ENCODE measurements at regions not wholly inside any gene's neighbourhood (a gene's known extent, or its start where the extent isn't known, plus 50 kb on each side); places are given as distances from the start of the nearest gene placed in this dataset.
A peak's percentile ranks its signal among the peaks of the same experiment; 100 is the strongest.

GRCh38 chr12:69064734-69065443 lies 131.9 kb upstream of the CPM start:
- ATAC-seq, result no peak
- no peaks in the 10 kb centered on the region for H3K27me3 ChIP-seq
- peaks cover 0 to 27% (median 0%) of the 10 kb centered on the region in 9 donors for H3K4me1 ChIP-seq
- intact Hi-C loops (cut with DNase I), result loop anchor here in 2 of 10 donors (5.0 to 10.0 kb wide), 2 partner anchors 198 to 200 kb away; no protein-coding TSS in a partner anchor
- H3K9me3 ChIP-seq, result no peaks in the 10 kb centered on the region
- no peaks in the 10 kb centered on the region for H3K36me3 ChIP-seq
- no peak overlapping the region for H3K4me3 ChIP-seq
- no peak for DNase-seq
- no peak overlapping the region for H3K27ac ChIP-seq
- 91 to 96% methylated on average over 4 of the region's 4 CpGs for WGBS, 2 donors
- TF ChIP-seq CTCF (IDR thresholded peaks at IDR 0.05), result no peak

- no peak for DNase-seq
- no peak for TF ChIP-seq CTCF (IDR thresholded peaks at IDR 0.05)
- Histone ChIP-seq H3K27me3 (no peaks in the 10 kb centered on the region), H3K9me3 (no peaks in the 10 kb centered on the region), H3K4me3 (no peak overlapping the region), H3K36me3 (no peaks in the 10 kb centered on the region), H3K27ac (no peak overlapping the region), H3K4me1 (peaks cover 0 to 25% (median 0%) of the 10 kb centered on the region in 9 donors)
- intact Hi-C loops (cut with DNase I), result loop anchor here in 2 of 10 donors (5.0 to 10.0 kb wide), 2 partner anchors 198 to 201 kb away; no protein-coding TSS in a partner anchor
- 86 to 88% methylated on average over 5 of the region's 5 CpGs for WGBS, 2 donors
- ATAC-seq, result no peak
Observed at GRCh38 chr12:69065775-69066174, 132.8 kb upstream of the CPM start.

- no peaks in the 10 kb centered on the region for H3K9me3 ChIP-seq
- H3K36me3 ChIP-seq, result no peaks in the 10 kb centered on the region
- no peak overlapping the region for H3K4me3 ChIP-seq
- TF ChIP-seq CTCF (IDR thresholded peaks at IDR 0.05), result no peak
- intact Hi-C loops (cut with DNase I), result loop anchor here in 2 of 10 donors (5.0 to 10.0 kb wide), 2 partner anchors 199 to 202 kb away; no protein-coding TSS in a partner anchor
- H3K27ac ChIP-seq, result peak overlapping the region in 2 of 10 donors; percentile 18 to 25
- WGBS, 2 donors, result 59 to 69% methylated on average over 6 of the region's 6 CpGs
- H3K27me3 ChIP-seq, result no peaks in the 10 kb centered on the region
- peak; percentile 50 to 85 (median 80) for ATAC-seq
- DNase-seq, result peak in 1 of 2 donors; percentile 14
- peaks cover 0 to 24% (median 0%) of the 10 kb centered on the region in 9 donors for H3K4me1 ChIP-seq
Observed at GRCh38 chr12:69066492-69067373, 133.8 kb upstream of the CPM start.

- peaks cover 0 to 14% (median 0%) of the 10 kb centered on the region in 9 donors for H3K4me1 ChIP-seq
- ATAC-seq (no peak), DNase-seq (no peak)
- no peak overlapping the region for H3K27ac ChIP-seq
- TF ChIP-seq CTCF (IDR thresholded peaks at IDR 0.05), result no peak
- H3K27me3 ChIP-seq, result no peaks in the 10 kb centered on the region
- intact Hi-C loops (cut with DNase I), result loop anchor here in 3 of 10 donors (2.0 to 10.0 kb wide), 3 partner anchors 200 to 203 kb away; no protein-coding TSS in a partner anchor
- no peaks in the 10 kb centered on the region for H3K36me3 ChIP-seq
- H3K9me3 ChIP-seq, result no peaks in the 10 kb centered on the region
- 90 to 95% methylated on average over 6 of the region's 6 CpGs for WGBS, 2 donors
- no peak overlapping the region for H3K4me3 ChIP-seq
Observed at GRCh38 chr12:69067713-69068112, 134.7 kb upstream of the CPM start.

All from heart right ventricle (tissue), 16 donors.